Coronary artery (tissue), 2 donors: ENCODE measurements at regions not wholly inside any gene's neighbourhood (a gene's known extent, or its start where the extent isn't known, plus 50 kb on each side); places are given as distances from the start of the nearest gene placed in this dataset.

Experiments
- DNase-seq: peaks from one replicate; pipeline ENCODE4 v3.0.0-alpha.2; 2017; ENCODE audit warnings: low spot score
- H3K27ac ChIP-seq, 2 donors: fragments of 200-600 bp; sonication (generic); one replicate each; pipeline ENCODE4 v1.5.1; 2016 to 2019
- H3K4me3 ChIP-seq: fragments of 200-600 bp; sonication (generic); 2 replicates; pipeline ENCODE4 v1.5.1; 2016; ENCODE audit warnings: mild to moderate bottlenecking, moderate library complexity
- CTCF ChIP-seq: fragments of 200-600 bp; sonication (generic); IDR thresholded peaks from one replicate; pipeline ENCODE4 v1.5.1; 2019; ENCODE audit warnings: antibody characterized with exemption

- Histone ChIP-seq H3K4me3 (no peak overlapping the region), H3K27ac (no peak overlapping the region)
- no peak for DNase-seq
- no peak for TF ChIP-seq CTCF
Observed at GRCh38 chr13:66014771-66015170, 1215.4 kb downstream of the PCDH9 start.

DNA sequence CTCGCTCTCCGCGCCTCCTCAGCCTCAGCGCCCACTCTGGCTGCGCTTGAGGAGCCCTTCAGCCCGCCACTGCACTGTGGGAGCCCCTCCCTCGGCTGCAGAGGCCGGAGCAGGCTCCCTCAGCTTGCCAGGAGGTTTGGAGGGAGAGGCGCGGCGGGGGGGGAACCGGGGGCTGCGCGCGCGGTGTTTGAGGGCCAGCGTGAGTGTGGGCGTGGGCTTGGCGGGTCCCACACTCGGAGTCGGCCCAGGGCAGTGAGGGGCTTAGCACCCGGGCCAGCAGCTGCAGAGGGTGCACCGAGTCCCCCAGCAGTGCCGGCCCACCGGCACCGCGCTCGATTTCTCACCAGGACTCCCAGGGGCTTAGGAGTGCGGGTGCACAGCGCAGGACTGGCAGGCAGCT lies 1220.9 kb downstream of the PCDH9 start:
- no peak for DNase-seq
- TF ChIP-seq CTCF = no peak

GRCh38 chr13:66003558-66003957 lies 1226.6 kb downstream of the PCDH9 start:
- Histone ChIP-seq H3K27ac (no peak overlapping the region), H3K4me3 (no peak overlapping the region)
- no peak for DNase-seq
- TF ChIP-seq CTCF = no peak

More for the DNA sequence above, 1220.9 kb downstream of the PCDH9 start:
- Histone ChIP-seq H3K27ac (no peak overlapping the region), H3K4me3 (no peak overlapping the region)

DNA sequence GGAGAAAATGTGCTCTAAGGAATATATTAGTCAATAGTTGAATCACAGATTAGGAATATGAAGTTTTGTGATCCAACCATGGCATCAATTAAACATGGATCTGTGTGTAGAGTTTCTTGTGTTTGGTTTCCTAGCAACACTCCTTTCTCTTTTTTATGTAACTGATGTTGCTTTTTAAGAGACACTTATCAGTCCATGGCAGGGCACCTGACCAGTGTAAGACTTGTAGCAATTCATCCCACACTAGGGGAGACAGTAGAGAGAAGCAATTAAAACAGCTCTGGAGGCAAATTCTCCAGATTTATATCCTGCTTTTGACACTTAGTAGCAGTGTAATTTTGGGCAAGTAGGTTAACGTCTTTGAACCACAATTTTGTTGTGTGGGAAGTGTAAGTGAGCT lies 1229.0 kb downstream of the PCDH9 start:
- Histone ChIP-seq H3K4me3 (no peak overlapping the region), H3K27ac (no peak overlapping the region)
- DNase-seq = no peak
- no peak for TF ChIP-seq CTCF

DNA sequence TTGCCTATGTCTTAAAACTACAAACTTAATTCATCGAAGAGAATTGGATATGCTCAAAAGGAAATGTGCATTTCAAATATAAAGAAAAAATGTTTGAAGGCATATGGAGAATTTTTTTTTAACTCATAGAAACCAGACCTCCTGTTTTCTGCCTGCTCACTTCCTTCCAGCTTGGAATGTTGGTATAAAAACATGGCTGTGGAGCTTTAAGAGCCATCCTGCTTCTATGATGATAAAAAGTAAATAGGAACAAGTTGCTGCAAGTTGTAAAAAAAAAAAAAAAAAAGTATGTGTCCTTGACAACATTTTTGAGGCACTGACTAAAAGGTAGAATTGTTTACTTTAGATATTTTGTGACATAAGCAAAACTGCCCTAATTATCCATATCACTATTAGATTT lies 1230.7 kb downstream of the PCDH9 start:
- no peak overlapping the region for H3K27ac ChIP-seq
- DNase-seq = no peak
- TF ChIP-seq CTCF = no peak
- H3K4me3 ChIP-seq = no peak overlapping the region

DNA sequence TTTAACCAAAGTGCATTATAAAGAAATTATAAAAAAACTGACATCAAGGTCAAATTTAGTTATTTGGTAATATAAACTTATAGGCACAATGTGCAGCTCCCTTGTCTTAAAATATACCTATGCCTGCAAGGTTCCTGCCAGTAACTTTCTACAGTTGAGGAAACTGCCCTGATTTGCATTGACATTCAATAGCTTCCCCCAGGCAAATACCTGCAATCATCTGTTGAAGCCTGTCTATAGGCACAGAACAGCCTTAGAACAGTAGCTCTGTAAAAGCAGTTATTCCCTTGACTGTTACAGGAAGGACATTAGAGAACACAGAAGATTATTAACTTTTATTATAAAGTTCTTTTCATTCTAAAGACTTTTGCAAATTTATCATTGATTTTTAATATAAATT lies 1239.5 kb downstream of the PCDH9 start:
- no peak for DNase-seq
- Histone ChIP-seq H3K27ac (no peak overlapping the region), H3K4me3 (no peak overlapping the region)
- no peak for TF ChIP-seq CTCF

GRCh38 chr13:65985612-65986011 lies 1244.5 kb downstream of the PCDH9 start:
- DNase-seq = no peak
- Histone ChIP-seq H3K27ac (no peak overlapping the region), H3K4me3 (no peak overlapping the region)
- TF ChIP-seq CTCF = no peak
